NCI-H526 (cell line): ENCODE measurements at regions not wholly inside any gene's neighbourhood (a gene's known extent, or its start where the extent isn't known, plus 50 kb on each side); places are given as distances from the start of the nearest gene placed in this dataset.

Experiments used
- DNase-seq, 2 experiments: peaks; one replicate each; lab custom pipeline; 2025; lab: John Stamatoyannopoulos, UW

DNA sequence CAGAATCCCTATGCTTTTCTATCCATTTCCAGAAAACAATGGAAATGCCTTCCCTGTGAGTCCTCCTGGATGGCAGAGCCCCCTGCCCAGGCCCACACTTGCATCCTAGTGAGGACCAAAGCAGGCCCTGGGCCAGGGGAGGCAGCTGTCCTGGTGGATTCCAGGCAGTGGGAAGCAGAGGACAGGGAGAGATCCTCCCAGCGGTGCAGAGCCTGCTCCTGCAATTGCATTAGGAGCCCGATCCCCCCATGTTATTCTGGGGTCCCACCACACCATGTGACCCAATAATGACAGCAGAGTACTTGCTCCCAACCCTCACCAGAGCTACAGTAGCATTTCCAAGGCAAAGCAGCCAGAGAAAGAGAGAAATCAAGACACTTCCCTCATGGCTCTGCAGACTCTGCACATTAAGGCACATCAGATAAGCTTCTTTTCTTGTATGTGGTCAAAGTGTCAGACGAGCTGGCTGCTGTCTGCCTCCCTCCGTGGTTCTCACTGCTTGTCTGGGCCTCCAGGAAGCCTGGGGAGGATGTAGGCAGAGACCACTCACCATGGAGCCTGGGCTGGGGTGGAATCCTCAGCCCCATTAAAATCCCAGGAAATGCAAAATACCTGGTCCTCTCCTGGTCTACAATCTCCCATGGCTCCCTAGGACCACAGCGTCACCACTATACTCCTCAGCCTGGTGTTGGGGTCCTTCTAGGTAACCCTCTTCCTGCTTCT, 54.9 kb upstream of the RUNX3 start:
- no peak for DNase-seq

DNA sequence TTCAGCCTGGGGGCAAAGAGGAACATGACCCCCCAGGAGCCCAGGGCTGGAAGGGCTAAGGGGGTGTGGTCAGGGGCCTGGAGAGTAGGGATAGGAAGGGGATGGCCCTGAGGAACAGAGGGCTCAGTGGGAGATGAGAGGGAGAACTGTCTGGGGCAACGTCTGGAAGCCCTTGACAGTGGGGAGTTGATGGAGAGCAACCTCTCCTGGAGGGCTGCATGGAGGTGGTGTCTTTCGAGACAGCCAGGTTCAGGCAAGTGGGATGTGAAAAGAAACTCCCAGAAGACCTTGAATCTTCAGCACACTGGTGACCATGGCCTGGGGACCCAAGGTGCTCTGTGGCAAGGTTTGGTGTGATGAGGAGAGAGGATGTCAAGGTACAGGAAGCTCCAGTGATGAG, 54.2 kb upstream of the RUNX3 start:
- no peak for DNase-seq

DNA sequence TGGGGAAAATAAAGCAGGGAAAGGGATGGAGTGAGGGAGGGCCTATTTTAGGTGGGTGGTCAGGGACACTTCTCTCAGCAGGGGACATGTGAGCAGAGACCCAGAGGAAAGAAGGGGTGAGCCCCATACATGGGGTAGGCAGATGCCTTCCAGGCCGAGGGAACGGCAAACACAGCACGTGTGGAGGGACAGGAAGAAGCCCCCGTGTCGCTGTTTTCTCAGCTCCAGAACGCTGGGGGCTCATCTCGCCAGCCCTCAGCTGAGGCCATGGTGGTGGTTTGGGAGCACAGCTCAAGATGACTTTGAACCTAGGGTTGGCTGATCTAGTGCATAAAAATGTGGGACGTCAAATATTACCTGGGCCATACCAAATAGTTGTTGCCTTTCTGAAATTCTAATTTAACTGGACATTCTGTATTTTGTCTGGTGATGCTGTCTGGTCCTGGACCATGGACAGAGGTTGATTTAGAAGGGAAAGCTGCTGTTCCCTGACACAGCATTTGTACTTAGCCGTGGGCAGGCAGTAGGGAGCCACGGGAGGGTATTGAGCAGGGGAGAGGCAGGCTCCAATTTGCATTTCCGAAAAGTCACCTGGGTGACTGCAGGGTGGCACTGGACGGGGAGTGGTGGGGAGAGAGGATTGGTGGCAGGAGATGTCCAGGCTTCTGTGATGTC, 53.1 kb upstream of the RUNX3 start:
- no peak for DNase-seq

DNA sequence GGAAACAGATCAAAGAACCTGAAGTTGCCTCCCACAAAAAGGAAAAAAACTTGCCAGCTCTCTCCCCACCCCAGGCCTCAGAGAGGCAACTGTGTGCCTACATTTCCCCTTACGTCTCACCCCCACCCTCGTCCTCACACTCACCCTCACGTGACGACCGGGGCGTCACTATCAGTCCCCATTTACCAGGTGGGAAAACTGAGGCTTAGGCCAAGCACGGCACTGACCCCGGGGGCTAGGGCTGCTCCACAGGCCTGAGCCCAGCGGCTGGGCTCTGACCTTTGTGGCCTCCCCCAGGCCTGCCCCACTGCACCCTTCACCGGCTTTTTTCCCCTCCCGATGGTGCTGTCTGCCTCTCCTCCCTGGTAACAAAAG, 51.5 kb upstream of the RUNX3 start:
- no peak for DNase-seq

DNA sequence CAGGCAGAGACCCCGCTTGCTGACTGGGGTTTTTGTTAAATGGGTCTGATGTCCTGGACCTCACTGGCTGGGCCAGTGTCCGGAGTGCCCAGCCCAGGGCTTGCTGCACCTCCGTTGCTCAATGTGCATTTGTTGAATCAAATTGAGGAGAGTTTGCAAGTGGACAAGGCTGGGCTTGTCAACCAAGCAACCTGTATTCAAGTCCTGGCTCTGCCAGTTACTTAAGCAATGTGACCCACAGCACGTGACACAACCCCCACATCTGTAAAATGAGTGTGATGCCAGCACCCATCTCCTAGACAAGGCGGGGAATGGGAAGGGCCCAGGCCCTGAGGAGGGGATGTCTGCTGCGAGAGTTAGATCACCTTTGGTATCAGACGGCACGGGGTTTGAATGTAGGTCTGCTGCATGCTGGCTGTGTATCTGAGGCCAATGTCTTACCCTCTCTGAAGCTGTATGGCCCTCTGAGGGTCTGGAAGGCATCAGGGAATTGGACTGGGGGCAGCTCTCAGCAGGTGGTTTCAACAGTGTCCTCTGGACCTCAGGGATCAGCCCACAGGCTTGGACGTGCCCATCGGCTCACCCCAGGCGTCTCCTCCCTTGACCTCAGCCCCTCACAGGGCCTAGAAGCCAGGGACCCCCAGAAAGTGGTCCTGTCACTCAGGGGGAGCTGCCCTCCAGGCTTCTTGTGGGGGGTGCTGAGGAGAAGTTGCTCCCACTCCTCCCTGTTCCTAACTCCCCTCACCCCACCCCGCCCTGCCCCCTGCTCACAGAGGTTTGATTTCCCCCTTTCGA, 51.0 kb upstream of the RUNX3 start:
- DNase-seq: no peak
